ENCODE measurements at regions not wholly inside any gene's neighbourhood (a gene's known extent, or its start where the extent isn't known, plus 50 kb on each side); places are given as distances from the start of the nearest gene placed in this dataset.

- 37 to 88% (median 58%) methylated on average over 1 of the region's 1 CpG for WGBS, 3 donors
- no peak overlapping the region for H3K27ac ChIP-seq (ENCODE audit: low read depth, low read length)
These were observed 55.5 kb upstream of the SLC8A1 start for GRCh38 chr2:40507432-40507831.

- WGBS, 3 donors, result 70 to 93% (median 92%) methylated on average over 3 of the region's 3 CpGs
- no peak overlapping the region for H3K27ac ChIP-seq (ENCODE audit: low read depth, low read length)
These were observed 58.4 kb upstream of the SLC8A1 start for GRCh38 chr2:40510304-40510703.

- 8 to 31% (median 13%) methylated on average over 9 of the region's 9 CpGs for WGBS, 3 donors
- no peak overlapping the region for H3K27ac ChIP-seq (ENCODE audit: low read depth, low read length)
These were observed 59.8 kb upstream of the SLC8A1 start for GRCh38 chr2:40511661-40512213.

GRCh38 chr2:40512256-40512655, 60.4 kb upstream of the SLC8A1 start:
- H3K27ac ChIP-seq (ENCODE audit: low read depth, low read length), result no peak overlapping the region
- WGBS, 3 donors, result 35 to 67% (median 57%) methylated on average over 6 of the region's 6 CpGs

GRCh38 chr2:40513201-40513600, 61.3 kb upstream of the SLC8A1 start:
- WGBS, 3 donors, result 46 to 76% (median 51%) methylated on average over 2 of the region's 2 CpGs
- H3K27ac ChIP-seq (ENCODE audit: low read depth, low read length), result no peak overlapping the region

GRCh38 chr2:40516604-40517003, 64.7 kb upstream of the SLC8A1 start:
- no peak overlapping the region for H3K27ac ChIP-seq (ENCODE audit: low read depth, low read length)

GRCh38 chr2:40528564-40528963, 76.7 kb upstream of the SLC8A1 start:
- H3K27ac ChIP-seq (ENCODE audit: low read depth, low read length), result no peak overlapping the region
- WGBS, 3 donors, result 89 to 98% (median 97%) methylated on average over 4 of the region's 4 CpGs

More at GRCh38 chr2:40516604-40517003, 64.7 kb upstream of the SLC8A1 start:
- 53 to 86% (median 79%) methylated on average over 1 of the region's 1 CpG for WGBS, 3 donors

- H3K27ac ChIP-seq (ENCODE audit: low read depth, low read length), result no peak overlapping the region
These were observed 79.5 kb upstream of the SLC8A1 start for GRCh38 chr2:40531359-40531758.

- 41 to 64% (median 53%) methylated on average over 3 of the region's 3 CpGs for WGBS, 3 donors
- H3K27ac ChIP-seq (ENCODE audit: low read depth, low read length), result no peak overlapping the region
These were observed 82.6 kb upstream of the SLC8A1 start for GRCh38 chr2:40534528-40534927.

GRCh38 chr2:40535972-40536371, 84.1 kb upstream of the SLC8A1 start:
- WGBS, 3 donors, result 69 to 90% (median 78%) methylated on average over 4 of the region's 4 CpGs
- no peak overlapping the region for H3K27ac ChIP-seq (ENCODE audit: low read depth, low read length)

- no peak overlapping the region for H3K27ac ChIP-seq (ENCODE audit: low read depth, low read length)
- WGBS, 3 donors, result 41 to 95% (median 88%) methylated on average over 3 of the region's 3 CpGs
These were observed 88.1 kb upstream of the SLC8A1 start for GRCh38 chr2:40540026-40540425.

- 68 to 96% (median 96%) methylated on average over 2 of the region's 2 CpGs for WGBS, 3 donors
- no peak overlapping the region for H3K27ac ChIP-seq (ENCODE audit: low read depth, low read length)
These were observed 91.5 kb upstream of the SLC8A1 start for GRCh38 chr2:40543381-40543780.

- WGBS, 3 donors, result 85 to 98% (median 96%) methylated on average over 3 of the region's 3 CpGs
- H3K27ac ChIP-seq (ENCODE audit: low read depth, low read length), result no peak overlapping the region
These were observed 92.2 kb upstream of the SLC8A1 start for GRCh38 chr2:40544072-40544471.

GRCh38 chr2:40545645-40546044, 93.8 kb upstream of the SLC8A1 start:
- 68 to 75% (median 71%) methylated on average over 4 of the region's 4 CpGs for WGBS, 3 donors
- H3K27ac ChIP-seq (ENCODE audit: low read depth, low read length), result no peak overlapping the region

GRCh38 chr2:40546439-40547191, 94.7 kb upstream of the SLC8A1 start:
- 54 to 70% (median 69%) methylated on average over 8 of the region's 8 CpGs for WGBS, 3 donors
- H3K27ac ChIP-seq (ENCODE audit: low read depth, low read length), result no peak overlapping the region

- no peak overlapping the region for H3K27ac ChIP-seq (ENCODE audit: low read depth, low read length)
- WGBS, 3 donors, result 95 to 99% (median 97%) methylated on average over 1 of the region's 1 CpG
These were observed 96.6 kb upstream of the SLC8A1 start for GRCh38 chr2:40548521-40548920.

GRCh38 chr2:40550085-40550484, 98.2 kb upstream of the SLC8A1 start:
- H3K27ac ChIP-seq (ENCODE audit: low read depth, low read length), result no peak overlapping the region
- WGBS, 3 donors, result 86 to 96% (median 90%) methylated on average over 1 of the region's 1 CpG

GRCh38 chr2:40551081-40551480, 99.2 kb upstream of the SLC8A1 start:
- H3K27ac ChIP-seq (ENCODE audit: low read depth, low read length), result no peak overlapping the region
- WGBS, 3 donors, result 79 to 93% (median 93%) methylated on average over 3 of the region's 3 CpGs

GRCh38 chr2:40554665-40555294, 102.9 kb upstream of the SLC8A1 start:
- no peak overlapping the region for H3K27ac ChIP-seq (ENCODE audit: low read depth, low read length)
- 49 to 65% (median 62%) methylated on average over 5 of the region's 5 CpGs for WGBS, 3 donors

- 41 to 45% (median 42%) methylated on average over 2 of the region's 2 CpGs for WGBS, 3 donors
- no peak overlapping the region for H3K27ac ChIP-seq (ENCODE audit: low read depth, low read length)
These were observed 104.4 kb upstream of the SLC8A1 start for GRCh38 chr2:40556293-40556692.

Measured in adipose tissue (tissue), 3 donors.